ENCODE measurements at regions not wholly inside any gene's neighbourhood (a gene's known extent, or its start where the extent isn't known, plus 50 kb on each side); places are given as distances from the start of the nearest gene placed in this dataset.

GRCh38 chr15:39265261-39265660 lies 315.6 kb upstream of the THBS1 start:
- Histone ChIP-seq H3K18ac (ENCODE audit: extremely low read depth, low read length) (no peak overlapping the region), H4K5ac (ENCODE audit: insufficient read length, low read depth, low read length) (no peak overlapping the region), H2BK120ac (replicated peaks; ENCODE audit: low read depth, low read length) (no peak overlapping the region), H3K4ac (replicated peaks; ENCODE audit: insufficient read length, low read depth, low read length) (no peak overlapping the region), H3K56ac (replicated peaks; ENCODE audit: insufficient read length, low read depth, low read length) (no peak overlapping the region), H3K27ac (ENCODE audit: low read depth, low read length) (no peak overlapping the region), H3K27me3 (replicated peaks in 1 of 4; ENCODE audit: control insufficient read depth in 3 of 4, extremely low read depth in 1 of 4, insufficient read depth in 3 of 4, low read length in 3 of 4) (no peaks in the 10 kb centered on the region), H3K14ac (ENCODE audit: insufficient read length) (no peak overlapping the region), H3K23ac (ENCODE audit: insufficient read length) (no peak overlapping the region), H2BK20ac (ENCODE audit: low read length) (no peak overlapping the region), H3K9ac (replicated peaks in 1 of 4; ENCODE audit: extremely low read depth in 1 of 4, low read depth in 3 of 4, low read length in 3 of 4) (no peak overlapping the region), H2AK5ac (ENCODE audit: low read depth, low read length) (no peak overlapping the region), H4K8ac (ENCODE audit: extremely low read depth, insufficient read depth, low read length) (no peak overlapping the region), H3K36me3 (ENCODE audit: control insufficient read depth in 2 of 4, insufficient read depth in 4 of 4, low read length in 3 of 4) (no peaks in the 10 kb centered on the region), H3K79me2 (ENCODE audit: control insufficient read depth in 1 of 2, insufficient read depth in 2 of 2, low read length in 2 of 2) (no peaks in the 10 kb centered on the region), H4K91ac (replicated peaks; ENCODE audit: insufficient read length, low read length) (no peak overlapping the region), H2BK15ac (ENCODE audit: low read length) (no peak overlapping the region), H3K9me3 (ENCODE audit: insufficient read depth in 2 of 2, low read depth in 1 of 2, low read length in 1 of 2) (no peaks in the 10 kb centered on the region), H3K4me1 (replicated peaks in 1 of 4; ENCODE audit: control insufficient read depth in 3 of 4, insufficient read depth in 4 of 4, low read length in 3 of 4) (no peaks in the 10 kb centered on the region), H3K4me2 (ENCODE audit: insufficient read depth in 1 of 2, low read depth in 2 of 2, low read length in 2 of 2) (no peak overlapping the region), H2BK5ac (ENCODE audit: low read depth, low read length) (no peak overlapping the region), H2AFZ (ENCODE audit: low read length) (no peak overlapping the region), H3K23me2 (ENCODE audit: low read depth, low read length) (no peaks in the 10 kb centered on the region), H3K4me3 (ENCODE audit: extremely low read depth in 1 of 4, insufficient read depth in 2 of 4, low read depth in 3 of 4, low read length in 4 of 4) (no peak overlapping the region), H3K79me1 (ENCODE audit: low read depth, low read length) (no peaks in the 10 kb centered on the region), H2BK12ac (ENCODE audit: low read depth, low read length) (no peak overlapping the region), H4K20me1 (replicated peaks in 1 of 2; ENCODE audit: control insufficient read depth in 1 of 2, insufficient read depth in 2 of 2, low read length in 2 of 2) (no peaks in the 10 kb centered on the region)
- DNase-seq (ENCODE audit: low read depth in 1 of 2, low spot score in 2 of 2): no peak
- 91% methylated on average over 4 of the region's 4 CpGs; no CpG with 5 or more reads in 1 of the 2 experiments for WGBS, 2 experiments (ENCODE audit: extremely low coverage in 1 of 2, insufficient coverage in 1 of 2, insufficient read length in 1 of 2, insufficient replicate concordance in 2 of 2, low coverage in 1 of 2, low lambda C conversion rate in 2 of 2, missing lambda C conversion rate in 1 of 2)
- no peak for FAIRE-seq
- ChIA-PET POLR2A (ENCODE audit: partially characterized antibody) (no interaction called here), CTCF (ENCODE audit: partially characterized antibody) (interaction anchor here (1.2 kb wide), 1 partner anchor 315 kb away, joined by 3 read pairs; no protein-coding TSS in a partner anchor)
- TF ChIP-seq POU5F1 (IDR thresholded peaks at IDR 0.05; ENCODE audit: low read depth, low read length): no peak
